ENCODE measurements at regions not wholly inside any gene's neighbourhood (a gene's known extent, or its start where the extent isn't known, plus 50 kb on each side); places are given as distances from the start of the nearest gene placed in this dataset.

- Histone ChIP-seq H3K27me3 (ENCODE audit: insufficient read depth, low read length) (no peaks in the 10 kb centered on the region), H3K79me2 (ENCODE audit: insufficient read depth, low read length) (no peaks in the 10 kb centered on the region), H3K9me2 (ENCODE audit: insufficient read depth) (no peaks in the 10 kb centered on the region), H2AFZ (ENCODE audit: low read depth, low read length, poor library complexity, severe bottlenecking) (no peak overlapping the region), H3K4me1 (ENCODE audit: control insufficient read depth in 1 of 2, insufficient read depth in 2 of 2, low read length in 2 of 2) (no peaks in the 10 kb centered on the region), H3K27ac (ENCODE audit: low read depth, low read length) (no peak overlapping the region), H3K4me2 (ENCODE audit: low read length) (no peak overlapping the region), H3K9me3 (ENCODE audit: control insufficient read depth in 1 of 2, insufficient read depth in 1 of 2, low read depth in 1 of 2, low read length in 2 of 2) (no peaks in the 10 kb centered on the region), H3K36me3 (ENCODE audit: control insufficient read depth in 1 of 2, insufficient read depth in 2 of 2, low read length in 2 of 2) (no peaks in the 10 kb centered on the region), H3K4me3 (replicated peaks in 1 of 2; ENCODE audit: low read depth in 1 of 2, low read length in 2 of 2) (no peak overlapping the region), H4K20me1 (ENCODE audit: insufficient read depth) (no peaks in the 10 kb centered on the region), H3K9ac (ENCODE audit: low read length) (no peak overlapping the region)
- ChIA-PET POLR2A (no interaction called here), CTCF (no interaction called here), RAD21 (ENCODE audit: low non-redundant PET in 1 of 2, low total read pairs in 2 of 2, uncharacterized antibody in 2 of 2, unreplicated experiment in 2 of 2) (no interaction called here)
- no peak for DNase-seq (ENCODE audit: low read depth, low spot score)
- BruUV-seq (replicated peaks), result no TSS peak
- intact Hi-C loops (cut with micrococcal nuclease), result no loop called here
- TF ChIP-seq RAD21 (IDR thresholded peaks at IDR 0.05; ENCODE audit: low read depth), result no peak
- no peak for TF ChIP-seq SIN3A (IDR thresholded peaks at IDR 0.05; ENCODE audit: low read depth)
- TF ChIP-seq, protein P1, sequence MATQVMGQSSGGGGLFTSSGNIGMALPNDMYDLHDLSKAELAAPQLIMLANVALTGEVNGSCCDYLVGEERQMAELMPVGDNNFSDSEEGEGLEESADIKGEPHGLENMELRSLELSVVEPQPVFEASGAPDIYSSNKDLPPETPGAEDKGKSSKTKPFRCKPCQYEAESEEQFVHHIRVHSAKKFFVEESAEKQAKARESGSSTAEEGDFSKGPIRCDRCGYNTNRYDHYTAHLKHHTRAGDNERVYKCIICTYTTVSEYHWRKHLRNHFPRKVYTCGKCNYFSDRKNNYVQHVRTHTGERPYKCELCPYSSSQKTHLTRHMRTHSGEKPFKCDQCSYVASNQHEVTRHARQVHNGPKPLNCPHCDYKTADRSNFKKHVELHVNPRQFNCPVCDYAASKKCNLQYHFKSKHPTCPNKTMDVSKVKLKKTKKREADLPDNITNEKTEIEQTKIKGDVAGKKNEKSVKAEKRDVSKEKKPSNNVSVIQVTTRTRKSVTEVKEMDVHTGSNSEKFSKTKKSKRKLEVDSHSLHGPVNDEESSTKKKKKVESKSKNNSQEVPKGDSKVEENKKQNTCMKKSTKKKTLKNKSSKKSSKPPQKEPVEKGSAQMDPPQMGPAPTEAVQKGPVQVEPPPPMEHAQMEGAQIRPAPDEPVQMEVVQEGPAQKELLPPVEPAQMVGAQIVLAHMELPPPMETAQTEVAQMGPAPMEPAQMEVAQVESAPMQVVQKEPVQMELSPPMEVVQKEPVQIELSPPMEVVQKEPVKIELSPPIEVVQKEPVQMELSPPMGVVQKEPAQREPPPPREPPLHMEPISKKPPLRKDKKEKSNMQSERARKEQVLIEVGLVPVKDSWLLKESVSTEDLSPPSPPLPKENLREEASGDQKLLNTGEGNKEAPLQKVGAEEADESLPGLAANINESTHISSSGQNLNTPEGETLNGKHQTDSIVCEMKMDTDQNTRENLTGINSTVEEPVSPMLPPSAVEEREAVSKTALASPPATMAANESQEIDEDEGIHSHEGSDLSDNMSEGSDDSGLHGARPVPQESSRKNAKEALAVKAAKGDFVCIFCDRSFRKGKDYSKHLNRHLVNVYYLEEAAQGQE (IDR thresholded peaks at IDR 0.05; ENCODE audit: low read depth), result no peak
- no peak for TF ChIP-seq EZH2 (IDR thresholded peaks at IDR 0.05)
- no peak for TF ChIP-seq EGR1 (IDR thresholded peaks at IDR 0.05; ENCODE audit: low read depth)
- no peak for TF ChIP-seq EZH2phosphoT487 (IDR thresholded peaks at IDR 0.05; ENCODE audit: borderline replicate concordance)
- TF ChIP-seq YY1 (IDR thresholded peaks at IDR 0.05; ENCODE audit: extremely low read depth, insufficient replicate concordance, low read depth, low read length), result no peak
- no peak for TF ChIP-seq TCF7L2 (IDR thresholded peaks at IDR 0.05; ENCODE audit: borderline replicate concordance, extremely low read depth, insufficient read depth, insufficient read length)
- TF ChIP-seq POLR2A (IDR thresholded peaks at IDR 0.05; ENCODE audit: borderline replicate concordance, extremely low read depth, insufficient read depth, insufficient read length), result no peak
- no peak for TF ChIP-seq SRF (IDR thresholded peaks at IDR 0.05; ENCODE audit: low read depth)
- TF ChIP-seq SP1 (IDR thresholded peaks at IDR 0.05; ENCODE audit: low read depth), result no peak
- no peak for TF ChIP-seq POLR2AphosphoS5 (IDR thresholded peaks at IDR 0.05; ENCODE audit: low read depth, low read length)
- TF ChIP-seq ZFX (IDR thresholded peaks at IDR 0.05), result no peak
- no peak for TF ChIP-seq CTCF (IDR thresholded peaks at IDR 0.05 in 2 of 3, conservative IDR thresholded peaks at IDR 0.05 in 1 of 3; ENCODE audit: borderline replicate concordance in 1 of 3, insufficient read depth in 1 of 3, low read depth in 2 of 3, low read length in 2 of 3)
- no peak for TF ChIP-seq MAX (IDR thresholded peaks at IDR 0.05)
- TF ChIP-seq ZNF274 (IDR thresholded peaks at IDR 0.05; ENCODE audit: low read depth, low read length), result no peak
- TF ChIP-seq, protein P2, sequence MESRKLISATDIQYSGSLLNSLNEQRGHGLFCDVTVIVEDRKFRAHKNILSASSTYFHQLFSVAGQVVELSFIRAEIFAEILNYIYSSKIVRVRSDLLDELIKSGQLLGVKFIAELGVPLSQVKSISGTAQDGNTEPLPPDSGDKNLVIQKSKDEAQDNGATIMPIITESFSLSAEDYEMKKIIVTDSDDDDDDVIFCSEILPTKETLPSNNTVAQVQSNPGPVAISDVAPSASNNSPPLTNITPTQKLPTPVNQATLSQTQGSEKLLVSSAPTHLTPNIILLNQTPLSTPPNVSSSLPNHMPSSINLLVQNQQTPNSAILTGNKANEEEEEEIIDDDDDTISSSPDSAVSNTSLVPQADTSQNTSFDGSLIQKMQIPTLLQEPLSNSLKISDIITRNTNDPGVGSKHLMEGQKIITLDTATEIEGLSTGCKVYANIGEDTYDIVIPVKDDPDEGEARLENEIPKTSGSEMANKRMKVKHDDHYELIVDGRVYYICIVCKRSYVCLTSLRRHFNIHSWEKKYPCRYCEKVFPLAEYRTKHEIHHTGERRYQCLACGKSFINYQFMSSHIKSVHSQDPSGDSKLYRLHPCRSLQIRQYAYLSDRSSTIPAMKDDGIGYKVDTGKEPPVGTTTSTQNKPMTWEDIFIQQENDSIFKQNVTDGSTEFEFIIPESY (IDR thresholded peaks at IDR 0.05; ENCODE audit: extremely low read depth, insufficient replicate concordance, low read length), result no peak
- no peak for TF ChIP-seq ELF1 (IDR thresholded peaks at IDR 0.05; ENCODE audit: borderline replicate concordance, low read depth)
- ATAC-seq, result no peak
Measured at GRCh38 chr7:13496976-13497375, 492.5 kb downstream of the ETV1 start.

All from HCT116 (cell line).